BE2C (cell line): ENCODE measurements at regions not wholly inside any gene's neighbourhood (a gene's known extent, or its start where the extent isn't known, plus 50 kb on each side); places are given as distances from the start of the nearest gene placed in this dataset.
A peak's percentile ranks its signal among the peaks of the same experiment; 100 is the strongest.

ENCODE experiments used
- DNase-seq: peaks from one replicate; pipeline ENCODE4 v3.0.0-alpha.2; 2020
- H3K27me3 ChIP-seq: fragments of 250-450 bp; sonication (Bioruptor Pico); 2 replicates; pipeline ENCODE4 v1.5.1; 2020; ENCODE audit warnings: mild to moderate bottlenecking
- H3K36me3 ChIP-seq: fragments of 250-450 bp; sonication (Bioruptor Pico); 2 replicates; pipeline ENCODE4 v1.5.1; 2020; ENCODE audit warnings: mild to moderate bottlenecking
- H3K4me1 ChIP-seq: fragments of 250-450 bp; sonication (Bioruptor Pico); 2 replicates; pipeline ENCODE4 v1.5.1; 2020
- H3K4me3 ChIP-seq: 2 replicates; pipeline ENCODE4 v1.5.1; 2011; ENCODE audit warnings: low read depth, low read length
- H3K9me3 ChIP-seq: fragments of 250-450 bp; sonication (Bioruptor Pico); 2 replicates; pipeline ENCODE4 v1.5.1; 2020
- TF ChIP-seq, protein P1 (sequence below): IDR thresholded peaks from 2 replicates; pipeline ENCODE4 v1.5.1; 2012; ENCODE audit warnings: mild to moderate bottlenecking, low read depth, low read length

DNA sequence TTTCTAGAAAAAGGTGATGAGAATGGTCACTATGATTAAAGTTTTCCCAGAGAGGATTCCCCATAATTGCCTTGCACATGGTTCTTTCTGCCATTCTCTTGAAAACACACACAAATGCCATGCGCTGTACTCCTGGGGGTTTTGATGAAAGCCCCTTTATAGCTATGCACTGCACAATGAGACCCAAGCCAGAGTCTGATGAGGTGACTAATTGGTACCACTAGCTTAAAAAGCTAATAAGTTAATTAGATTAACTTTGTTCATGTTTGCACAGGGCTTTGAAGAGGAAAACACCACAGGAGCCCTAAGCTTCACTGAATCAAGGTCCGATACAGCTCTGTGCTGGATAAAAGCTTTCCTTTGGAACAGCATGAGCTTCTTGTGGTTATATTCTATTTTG, 132.2 kb downstream of the NKX6-1 start:
- H3K27me3 ChIP-seq, result no peaks in the 10 kb centered on the region
- DNase-seq, result no peak
- TF ChIP-seq, protein P1, sequence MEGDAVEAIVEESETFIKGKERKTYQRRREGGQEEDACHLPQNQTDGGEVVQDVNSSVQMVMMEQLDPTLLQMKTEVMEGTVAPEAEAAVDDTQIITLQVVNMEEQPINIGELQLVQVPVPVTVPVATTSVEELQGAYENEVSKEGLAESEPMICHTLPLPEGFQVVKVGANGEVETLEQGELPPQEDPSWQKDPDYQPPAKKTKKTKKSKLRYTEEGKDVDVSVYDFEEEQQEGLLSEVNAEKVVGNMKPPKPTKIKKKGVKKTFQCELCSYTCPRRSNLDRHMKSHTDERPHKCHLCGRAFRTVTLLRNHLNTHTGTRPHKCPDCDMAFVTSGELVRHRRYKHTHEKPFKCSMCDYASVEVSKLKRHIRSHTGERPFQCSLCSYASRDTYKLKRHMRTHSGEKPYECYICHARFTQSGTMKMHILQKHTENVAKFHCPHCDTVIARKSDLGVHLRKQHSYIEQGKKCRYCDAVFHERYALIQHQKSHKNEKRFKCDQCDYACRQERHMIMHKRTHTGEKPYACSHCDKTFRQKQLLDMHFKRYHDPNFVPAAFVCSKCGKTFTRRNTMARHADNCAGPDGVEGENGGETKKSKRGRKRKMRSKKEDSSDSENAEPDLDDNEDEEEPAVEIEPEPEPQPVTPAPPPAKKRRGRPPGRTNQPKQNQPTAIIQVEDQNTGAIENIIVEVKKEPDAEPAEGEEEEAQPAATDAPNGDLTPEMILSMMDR, result no peak

DNA sequence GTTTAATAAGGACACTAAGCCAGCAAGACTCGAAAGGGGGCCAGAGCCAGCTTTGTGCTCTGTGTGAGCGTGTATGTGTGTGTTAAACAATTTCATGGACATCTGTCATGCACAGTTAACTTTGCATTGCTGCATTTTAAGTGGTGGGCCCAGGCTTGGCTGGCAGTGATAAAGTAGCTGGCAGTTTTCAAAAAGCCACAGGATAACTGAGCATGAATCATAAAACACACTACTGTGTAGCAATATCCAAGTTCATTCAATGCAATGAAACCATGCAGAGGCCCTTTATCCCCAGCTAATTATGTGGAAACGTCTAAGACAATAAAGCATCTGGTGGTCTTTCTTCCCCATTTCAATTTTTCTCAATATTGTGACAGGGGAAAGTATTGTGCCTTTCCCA, 132.9 kb downstream of the NKX6-1 start:
- no peak for DNase-seq
- H3K4me3 ChIP-seq, result no peak overlapping the region
- H3K4me1 ChIP-seq, result no peaks in the 10 kb centered on the region; the same call in 1 of the 2 replicates
- H3K9me3 ChIP-seq, result no peaks in the 10 kb centered on the region
- H3K36me3 ChIP-seq, result no peaks in the 10 kb centered on the region
- TF ChIP-seq, protein P1, result no peak
- H3K27me3 ChIP-seq, result no peaks in the 10 kb centered on the region

More for the DNA sequence above, 132.2 kb downstream of the NKX6-1 start:
- no peaks in the 10 kb centered on the region for H3K9me3 ChIP-seq
- no peaks in the 10 kb centered on the region for H3K36me3 ChIP-seq
- H3K4me3 ChIP-seq, result no peak overlapping the region
- no peaks in the 10 kb centered on the region; the same call in 1 of the 2 replicates for H3K4me1 ChIP-seq

DNA sequence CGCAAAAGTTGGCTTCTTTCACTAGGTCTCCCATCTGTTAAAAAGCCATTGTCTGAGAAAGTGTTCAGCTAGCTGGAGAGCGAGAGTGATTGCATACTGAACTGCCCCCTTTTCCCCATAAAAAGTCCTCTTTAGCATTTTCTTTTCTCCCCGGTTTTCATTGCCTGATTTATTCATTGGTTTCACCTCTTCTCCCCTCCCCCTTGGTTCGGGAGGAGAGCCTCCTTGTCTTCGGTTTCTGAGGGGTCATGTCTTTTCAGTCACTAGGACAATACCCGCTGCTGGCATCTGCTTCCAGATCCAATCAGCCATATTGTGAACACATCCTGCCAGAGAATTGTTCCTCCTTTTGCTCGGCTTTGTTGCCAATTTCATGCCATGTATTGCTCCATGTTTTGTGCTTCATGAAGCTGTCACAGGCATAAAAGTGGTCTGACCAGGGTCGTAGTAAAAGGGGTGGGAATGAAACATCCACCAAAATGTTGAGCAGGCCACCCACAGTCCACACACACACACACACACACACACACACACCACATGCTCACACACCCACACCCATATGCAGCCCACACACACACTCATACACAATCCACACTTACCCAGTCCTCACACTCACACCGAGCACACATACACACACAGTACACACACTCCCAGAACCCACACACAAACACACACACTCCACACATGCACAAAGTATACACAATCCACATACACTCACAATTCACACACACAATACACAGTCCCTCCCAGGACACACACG, 136.0 kb downstream of the NKX6-1 start:
- no peaks in the 10 kb centered on the region for H3K36me3 ChIP-seq
- H3K4me3 ChIP-seq, result no peak overlapping the region
- no peaks in the 10 kb centered on the region for H3K9me3 ChIP-seq
- H3K27me3 ChIP-seq, result no peaks in the 10 kb centered on the region
- TF ChIP-seq, protein P1, result no peak
- no peaks in the 10 kb centered on the region; the same call in 1 of the 2 replicates for H3K4me1 ChIP-seq
- no peak for DNase-seq

DNA sequence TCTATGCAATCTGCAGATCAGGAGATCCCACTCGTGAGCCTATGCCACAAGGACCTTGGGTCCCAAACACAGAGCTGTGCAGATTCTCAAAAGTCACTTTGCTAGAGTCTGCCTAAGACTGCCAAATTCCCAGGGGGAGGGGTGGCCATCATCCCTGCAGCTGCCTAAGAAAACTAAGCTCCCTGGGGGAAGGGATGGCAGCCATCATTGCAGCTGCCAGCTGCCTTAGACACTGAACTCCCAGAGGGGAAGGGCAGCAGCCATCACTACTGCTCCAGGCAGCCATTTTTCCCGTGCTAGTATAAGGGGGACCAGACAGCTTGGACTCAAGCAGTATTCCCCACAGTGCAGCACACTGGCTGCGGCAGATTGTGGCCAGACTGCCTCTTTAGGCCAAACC, 156.9 kb downstream of the NKX6-1 start:
- peak; percentile 12 for DNase-seq
- Histone ChIP-seq H3K9me3 (peaks cover 7% of the 10 kb centered on the region), H3K27me3 (no peaks in the 10 kb centered on the region), H3K4me1 (no peaks in the 10 kb centered on the region), H3K36me3 (no peaks in the 10 kb centered on the region), H3K4me3 (no peak overlapping the region)
- TF ChIP-seq, protein P1, result no peak

DNA sequence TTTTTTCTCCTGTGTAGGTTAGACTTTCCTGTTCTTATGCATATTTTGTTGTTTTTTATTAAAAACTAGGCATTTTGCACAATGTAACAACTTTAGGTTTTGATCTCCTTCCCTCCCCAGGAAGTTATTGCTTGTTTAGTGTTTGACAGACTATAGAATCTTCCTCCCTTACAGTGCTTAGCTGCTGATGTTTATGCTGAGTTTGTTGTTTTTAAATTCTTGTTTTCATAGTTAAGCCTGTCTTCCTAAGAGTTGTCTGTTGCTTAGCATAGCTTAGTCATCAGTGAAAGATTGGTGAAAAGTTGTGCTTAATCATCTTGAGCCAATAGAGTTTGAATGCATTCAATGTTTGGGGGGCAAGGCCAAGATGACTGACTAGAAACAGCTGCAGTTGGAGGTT, 157.5 kb downstream of the NKX6-1 start:
- Histone ChIP-seq H3K4me1 (no peaks in the 10 kb centered on the region), H3K4me3 (no peak overlapping the region), H3K27me3 (no peaks in the 10 kb centered on the region), H3K36me3 (no peaks in the 10 kb centered on the region), H3K9me3 (peaks cover 7% of the 10 kb centered on the region)
- no peak for DNase-seq
- TF ChIP-seq, protein P1, result no peak

DNA sequence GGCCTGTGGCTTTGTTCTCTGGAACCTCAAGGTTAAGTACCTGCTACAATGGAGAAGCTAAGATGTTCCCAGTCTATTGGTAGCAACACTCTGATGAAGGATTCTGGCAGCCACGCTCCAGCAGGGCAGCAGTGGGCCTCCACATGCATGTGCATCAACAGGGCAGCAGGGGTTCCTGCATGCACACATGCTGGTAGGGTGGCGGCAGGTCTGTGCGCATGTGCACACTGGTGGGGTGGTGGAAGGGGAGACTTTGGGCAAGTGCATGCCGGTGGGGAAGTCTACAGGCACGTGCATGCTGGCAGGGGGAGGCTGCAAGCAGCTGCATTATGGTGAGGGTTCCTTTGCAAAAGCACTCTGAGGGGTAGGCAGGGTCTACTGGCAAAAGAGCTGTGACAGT, 160.7 kb downstream of the NKX6-1 start:
- Histone ChIP-seq H3K4me1 (no peaks in the 10 kb centered on the region), H3K36me3 (no peaks in the 10 kb centered on the region), H3K27me3 (no peaks in the 10 kb centered on the region), H3K4me3 (no peak overlapping the region), H3K9me3 (peaks cover 3% of the 10 kb centered on the region; the same call in 1 of the 2 replicates)
- DNase-seq, result no peak
- TF ChIP-seq, protein P1, result no peak
